Karpas-422 (cell line): ENCODE measurements at regions not wholly inside any gene's neighbourhood (a gene's known extent, or its start where the extent isn't known, plus 50 kb on each side); places are given as distances from the start of the nearest gene placed in this dataset.

Experiments
- DNase-seq: peaks from one replicate; pipeline ENCODE4 v3.0.0-alpha.2; 2015
- H2AFZ ChIP-seq: fragments of 200-600 bp; sonication (generic); 2 replicates; pipeline ENCODE4 v1.6.1; 2014; ENCODE audit warnings: antibody characterized with exemption, low read length, mixed read lengths
- H3K27ac ChIP-seq: fragments of 200-600 bp; sonication (generic); 2 replicates; pipeline ENCODE4 v1.5.1; 2014; ENCODE audit warnings: mild to moderate bottlenecking, low read length, moderate library complexity
- H3K27me3 ChIP-seq: fragments of 200-600 bp; sonication (generic); 2 replicates; pipeline ENCODE4 v1.6.1; 2014; ENCODE audit warnings: low read length, mixed read lengths
- H3K36me3 ChIP-seq: fragments of 200-600 bp; sonication (generic); 2 replicates; pipeline ENCODE4 v1.6.1; 2014; ENCODE audit warnings: low read length, mixed read lengths; ENCODE audit not compliant: insufficient read depth
- H3K4me1 ChIP-seq: fragments of 200-600 bp; sonication (generic); 2 replicates; pipeline ENCODE4 v1.6.1; 2014; ENCODE audit warnings: mild to moderate bottlenecking, low read length, mixed read lengths
- H3K4me2 ChIP-seq: fragments of 200-600 bp; sonication (generic); 2 replicates; pipeline ENCODE4 v1.6.1; 2014; ENCODE audit warnings: low read length, low read depth, mild to moderate bottlenecking; ENCODE audit not compliant: poor library complexity, severe bottlenecking
- H3K4me3 ChIP-seq: fragments of 200-600 bp; sonication (generic); 2 replicates; pipeline ENCODE4 v1.5.1; 2014; ENCODE audit warnings: mild to moderate bottlenecking, antibody characterized with exemption, low read length, mixed read lengths
- H3K79me2 ChIP-seq: fragments of 200-600 bp; sonication (generic); 2 replicates; pipeline ENCODE4 v1.6.1; 2014; ENCODE audit warnings: mild to moderate bottlenecking, low read length, mixed read lengths
- H3K9ac ChIP-seq: fragments of 200-600 bp; sonication (generic); 2 replicates; pipeline ENCODE4 v1.6.0; 2014; ENCODE audit warnings: low read length
- H3K9me2 ChIP-seq: fragments of 200-600 bp; sonication (generic), shearing (Covaris generic); replicated peaks from 2 replicates; pipeline ENCODE4 v1.6.0; 2014; ENCODE audit warnings: mild to moderate bottlenecking, low read length, moderate library complexity; ENCODE audit not compliant: insufficient read depth
- H3K9me3 ChIP-seq: fragments of 300-700, 200-600 bp; sonication (generic); 2 replicates; pipeline ENCODE4 v1.6.1; 2014; ENCODE audit warnings: low read length, mixed read lengths
- H4K20me1 ChIP-seq: fragments of 200-600 bp; sonication (generic); 2 replicates; pipeline ENCODE4 v1.6.1; 2014; ENCODE audit warnings: mild to moderate bottlenecking, antibody characterized with exemption, low read length, low read depth; ENCODE audit not compliant: insufficient read depth

- Histone ChIP-seq H3K79me2 (no peaks in the 10 kb centered on the region), H3K27ac (no peak overlapping the region), H3K4me3 (no peak overlapping the region), H2AFZ (no peak overlapping the region), H4K20me1 (no peaks in the 10 kb centered on the region), H3K4me2 (no peak overlapping the region), H3K4me1 (no peaks in the 10 kb centered on the region), H3K9me3 (no peaks in the 10 kb centered on the region; the same call in 1 of the 2 replicates), H3K9me2 (no peaks in the 10 kb centered on the region), H3K36me3 (no peaks in the 10 kb centered on the region), H3K9ac (no peak overlapping the region), H3K27me3 (no peaks in the 10 kb centered on the region)
- no peak for DNase-seq
These were observed 86.9 kb upstream of the CST7 start for GRCh38 chr20:24862186-24862585.

- Histone ChIP-seq H3K4me3 (no peak overlapping the region), H3K36me3 (no peaks in the 10 kb centered on the region), H3K9me3 (no peaks in the 10 kb centered on the region; the same call in 1 of the 2 replicates), H3K9me2 (no peaks in the 10 kb centered on the region), H3K4me1 (no peaks in the 10 kb centered on the region), H3K79me2 (no peaks in the 10 kb centered on the region), H4K20me1 (no peaks in the 10 kb centered on the region), H3K27ac (no peak overlapping the region), H2AFZ (no peak overlapping the region), H3K9ac (no peak overlapping the region), H3K4me2 (no peak overlapping the region), H3K27me3 (no peaks in the 10 kb centered on the region)
- no peak for DNase-seq
These were observed 86.5 kb upstream of the CST7 start for GRCh38 chr20:24862606-24863005.

GRCh38 chr20:24863356-24863755 lies 85.7 kb upstream of the CST7 start:
- no peaks in the 10 kb centered on the region for H3K36me3 ChIP-seq
- no peak overlapping the region for H3K4me2 ChIP-seq
- DNase-seq, result no peak
- no peaks in the 10 kb centered on the region; the same call in 1 of the 2 replicates for H3K9me3 ChIP-seq
- H3K27ac ChIP-seq, result no peak overlapping the region
- H3K9me2 ChIP-seq, result no peaks in the 10 kb centered on the region
- no peak overlapping the region for H3K4me3 ChIP-seq
- H3K4me1 ChIP-seq, result no peaks in the 10 kb centered on the region
- no peaks in the 10 kb centered on the region for H3K79me2 ChIP-seq
- H3K9ac ChIP-seq, result no peak overlapping the region
- no peak overlapping the region for H2AFZ ChIP-seq
- H3K27me3 ChIP-seq, result no peaks in the 10 kb centered on the region
- no peaks in the 10 kb centered on the region for H4K20me1 ChIP-seq

GRCh38 chr20:24866008-24866407 lies 83.1 kb upstream of the CST7 start:
- Histone ChIP-seq H3K4me3 (no peak overlapping the region), H3K79me2 (no peaks in the 10 kb centered on the region), H3K27ac (no peak overlapping the region), H3K27me3 (no peaks in the 10 kb centered on the region), H3K4me1 (peaks cover 7% of the 10 kb centered on the region), H3K4me2 (no peak overlapping the region), H3K36me3 (no peaks in the 10 kb centered on the region), H3K9me2 (no peaks in the 10 kb centered on the region), H3K9me3 (no peaks in the 10 kb centered on the region; the same call in 1 of the 2 replicates), H4K20me1 (no peaks in the 10 kb centered on the region), H3K9ac (no peak overlapping the region), H2AFZ (no peak overlapping the region)
- no peak for DNase-seq

GRCh38 chr20:24866742-24867141 lies 82.3 kb upstream of the CST7 start:
- no peaks in the 10 kb centered on the region for H3K27me3 ChIP-seq
- H3K9me2 ChIP-seq, result no peaks in the 10 kb centered on the region
- H4K20me1 ChIP-seq, result no peaks in the 10 kb centered on the region
- peaks cover 14% of the 10 kb centered on the region for H3K4me1 ChIP-seq
- no peak overlapping the region for H3K27ac ChIP-seq
- H3K79me2 ChIP-seq, result no peaks in the 10 kb centered on the region
- no peaks in the 10 kb centered on the region; the same call in 1 of the 2 replicates for H3K9me3 ChIP-seq
- H3K4me3 ChIP-seq, result no peak overlapping the region
- DNase-seq, result no peak
- H3K4me2 ChIP-seq, result no peak overlapping the region
- no peak overlapping the region for H2AFZ ChIP-seq
- no peaks in the 10 kb centered on the region for H3K36me3 ChIP-seq
- no peak overlapping the region for H3K9ac ChIP-seq

- H3K4me2 ChIP-seq, result no peak overlapping the region
- no peaks in the 10 kb centered on the region for H3K27me3 ChIP-seq
- no peak overlapping the region for H2AFZ ChIP-seq
- no peaks in the 10 kb centered on the region for H3K9me2 ChIP-seq
- peaks cover 22% of the 10 kb centered on the region for H3K4me1 ChIP-seq
- no peak for DNase-seq
- H3K4me3 ChIP-seq, result no peak overlapping the region
- no peak overlapping the region for H3K27ac ChIP-seq
- H3K79me2 ChIP-seq, result no peaks in the 10 kb centered on the region
- H3K36me3 ChIP-seq, result no peaks in the 10 kb centered on the region
- no peak overlapping the region for H3K9ac ChIP-seq
- H3K9me3 ChIP-seq, result no peaks in the 10 kb centered on the region; the same call in 1 of the 2 replicates
- no peaks in the 10 kb centered on the region for H4K20me1 ChIP-seq
These were observed 81.5 kb upstream of the CST7 start for GRCh38 chr20:24867556-24867955.

GRCh38 chr20:24868396-24868927 lies 80.6 kb upstream of the CST7 start:
- Histone ChIP-seq H3K4me1 (peaks cover 32% of the 10 kb centered on the region), H3K9me3 (no peaks in the 10 kb centered on the region; the same call in 1 of the 2 replicates), H3K9me2 (no peaks in the 10 kb centered on the region), H3K36me3 (no peaks in the 10 kb centered on the region), H3K79me2 (no peaks in the 10 kb centered on the region), H3K27ac (no peak overlapping the region), H3K4me2 (no peak overlapping the region), H3K27me3 (no peaks in the 10 kb centered on the region), H4K20me1 (no peaks in the 10 kb centered on the region), H3K9ac (no peak overlapping the region), H3K4me3 (no peak overlapping the region), H2AFZ (no peak overlapping the region)
- DNase-seq, result no peak

GRCh38 chr20:24868959-24869358 lies 80.1 kb upstream of the CST7 start:
- Histone ChIP-seq H3K9ac (no peak overlapping the region), H2AFZ (no peak overlapping the region), H3K9me3 (no peaks in the 10 kb centered on the region; the same call in 1 of the 2 replicates), H3K9me2 (no peaks in the 10 kb centered on the region), H3K4me3 (no peak overlapping the region), H4K20me1 (no peaks in the 10 kb centered on the region), H3K4me1 (peaks cover 35% of the 10 kb centered on the region), H3K27ac (no peak overlapping the region), H3K4me2 (no peak overlapping the region), H3K36me3 (no peaks in the 10 kb centered on the region), H3K27me3 (no peaks in the 10 kb centered on the region), H3K79me2 (no peaks in the 10 kb centered on the region)
- DNase-seq, result no peak
